Spleen (tissue), 11 donors: ENCODE measurements at regions not wholly inside any gene's neighbourhood (a gene's known extent, or its start where the extent isn't known, plus 50 kb on each side); places are given as distances from the start of the nearest gene placed in this dataset.
"Not testable (repeated sequence)": the region's sequence is repeated elsewhere in the genome, so short reads cannot be mapped to it uniquely, and the experiment has no call there.

Experiments
- DNase-seq: peaks from one replicate; pipeline ENCODE4 v3.0.0-alpha.2; 2020
- H3K27ac ChIP-seq, 8 donors: fragments of 200-600 bp; sonication (generic) in 7 of 8; 1 replicate in 4 of 8; 2 replicates in 4 of 8; pipeline versions ENCODE4 v1.5.0 to v1.8.0; 2016 to 2021; ENCODE audit warnings: inconsistent platforms in 4 of 8, mild to moderate bottlenecking in 4 of 8, moderate library complexity in 1 of 8
- H3K27me3 ChIP-seq, 7 donors: fragments of 200-600 bp; sonication (generic) in 6 of 7; replicated peaks in 1 of 7; 1 replicate in 4 of 7; 2 replicates in 3 of 7; pipeline versions ENCODE4 v1.5.0 to v1.8.0; 2016 to 2021; ENCODE audit warnings: inconsistent platforms in 3 of 7, mild to moderate bottlenecking in 1 of 7
- H3K36me3 ChIP-seq, 6 donors: fragments of 200-600 bp; sonication (generic) in 5 of 6; 1 replicate in 4 of 6; 2 replicates in 2 of 6; pipeline versions ENCODE4 v1.5.0 to v1.8.0; 2016 to 2021; ENCODE audit warnings: inconsistent platforms in 2 of 6
- H3K4me1 ChIP-seq, 6 donors: fragments of 200-600 bp; sonication (generic) in 5 of 6; 1 replicate in 3 of 6; 2 replicates in 3 of 6; pipeline versions ENCODE4 v1.5.0 to v1.8.0; 2016 to 2021; ENCODE audit warnings: inconsistent platforms in 3 of 6
- H3K4me3 ChIP-seq, 8 donors: fragments of 200-600 bp; sonication (generic) in 7 of 8; 1 replicate in 4 of 8; 2 replicates in 4 of 8; pipeline versions ENCODE4 v1.5.0 to v1.8.0; 2016 to 2021; ENCODE audit warnings: inconsistent platforms in 4 of 8, mild to moderate bottlenecking in 4 of 8, moderate library complexity in 2 of 8
- H3K9me3 ChIP-seq, 8 donors: fragments of 200-600 bp; sonication (generic) in 7 of 8; 1 replicate in 4 of 8; 2 replicates in 4 of 8; pipeline versions ENCODE4 v1.5.0 to v1.8.0; 2016 to 2021; ENCODE audit warnings: inconsistent platforms in 4 of 8
- CTCF ChIP-seq, 11 experiments: fragments of 200-600 bp in 7 of 11; fragments of 450-650 bp in 4 of 11; sonication (generic) in 4 of 11; IDR thresholded peaks in 8 of 11; conservative IDR thresholded peaks in 3 of 11; 1 replicate in 7 of 11; 2 replicates in 4 of 11; pipeline versions ENCODE4 v1.4.0 to v1.8.0; 2016 to 2021; ENCODE audit warnings: antibody characterized with exemption in 11 of 11, inconsistent platforms in 4 of 11, mild to moderate bottlenecking in 1 of 11
- POLR2A ChIP-seq, 3 donors: fragments of 450-650 bp; IDR thresholded peaks; one replicate each; pipeline ENCODE4 v1.5.1; 2017; ENCODE audit warnings: antibody characterized with exemption in 3 of 3, mild to moderate bottlenecking in 1 of 3
- POLR2AphosphoS5 ChIP-seq, 3 donors: sonication (generic); formaldehyde crosslinking; IDR thresholded peaks; one replicate each; pipeline ENCODE4 v1.5.1; 2017; ENCODE audit warnings: antibody characterized with exemption in 3 of 3
- WGBS, 5 donors: extraction: QIAGEN DNeasy Blood & Tissue Kit in 3 of 5; methylation state at CpG; one replicate each; pipeline versions ENCODE4 v1.1.5 to v1.1.7; 2013 to 2018; 5-methylcytosine and 5-hydroxymethylcytosine counted together
- intact Hi-C: fragments of 100-400 bp; cut with DNase I; formaldehyde crosslinking; loops from one replicate; pipeline ENCODE4 v1.15.0; 2023; ENCODE audit warnings: low total_unique reads
- donor health status: healthy with polysubstance abuse.
- donor health status: DM: no; HTN: no; CAD: no; lungs with moderate emphysema.
- donor health status: DM: no; HTN: no; CAD: no.
- donor health status: Bipolar disorder and iron deficiency.
- donor health status: healthy.
- donor health status: DM: no; HTN: no; CAD: no.
- donor health status: DM: yes; HTN: yes; CAD: no.

- Histone ChIP-seq H3K27me3 (peaks cover 0 to 59% (median 18%) of the 10 kb centered on the region in 7 donors), H3K36me3 (no peaks in the 10 kb centered on the region), H3K27ac (no peak overlapping the region), H3K4me1 (peaks cover 0 to 26% (median 18%) of the 10 kb centered on the region in 6 donors), H3K4me3 (no peak overlapping the region), H3K9me3 (no peaks in the 10 kb centered on the region)
- TF ChIP-seq POLR2AphosphoS5 (IDR thresholded peaks at IDR 0.05) (no peak), CTCF (IDR thresholded peaks at IDR 0.05 in 8 of 11, conservative IDR thresholded peaks at IDR 0.05 in 3 of 11) (no peak), POLR2A (IDR thresholded peaks at IDR 0.05) (no peak)
- WGBS, 5 donors: 72 to 83% (median 76%) methylated on average over 10 to 12 of the region's 12 CpGs
- peak; percentile 54 for DNase-seq
- intact Hi-C loops: no loop called here
These were observed 272.9 kb downstream of the ADGRD1 start for GRCh38 chr12:131226345-131227265.

GRCh38 chr12:131227641-131228040 lies 273.9 kb downstream of the ADGRD1 start:
- DNase-seq: peak; percentile 61

GRCh38 chr12:131229079-131229425 lies 275.3 kb downstream of the ADGRD1 start:
- Histone ChIP-seq H3K27ac (peak overlapping the region in 7 of 8 donors; percentile 31 to 72 (median 53)), H3K4me1 (peaks cover 0 to 19% (median 15%) of the 10 kb centered on the region in 6 donors), H3K27me3 (peaks cover 0 to 34% (median 9%) of the 10 kb centered on the region in 7 donors)
- DNase-seq, H3K4me3 ChIP-seq, H3K9me3 ChIP-seq, intact Hi-C loops, H3K36me3 ChIP-seq: not testable (repeated sequence)
- WGBS, 5 donors: 32 to 75% (median 48%) methylated on average over 3 to 7 of the region's 7 CpGs

More at GRCh38 chr12:131227641-131228040, 273.9 kb downstream of the ADGRD1 start:
- H3K36me3 ChIP-seq, H3K9me3 ChIP-seq, intact Hi-C loops, H3K4me3 ChIP-seq: not testable (repeated sequence)
- H3K27me3 ChIP-seq: peaks cover 0 to 48% (median 9%) of the 10 kb centered on the region in 7 donors
- H3K27ac ChIP-seq: peak overlapping the region in 3 of 8 donors; percentile 41 to 57 (median 55)
- peaks cover 0 to 19% (median 17%) of the 10 kb centered on the region in 6 donors for H3K4me1 ChIP-seq
- 95 to 100% (median 96%) methylated on average over 13 to 22 of the region's 22 CpGs for WGBS, 5 donors

DNA sequence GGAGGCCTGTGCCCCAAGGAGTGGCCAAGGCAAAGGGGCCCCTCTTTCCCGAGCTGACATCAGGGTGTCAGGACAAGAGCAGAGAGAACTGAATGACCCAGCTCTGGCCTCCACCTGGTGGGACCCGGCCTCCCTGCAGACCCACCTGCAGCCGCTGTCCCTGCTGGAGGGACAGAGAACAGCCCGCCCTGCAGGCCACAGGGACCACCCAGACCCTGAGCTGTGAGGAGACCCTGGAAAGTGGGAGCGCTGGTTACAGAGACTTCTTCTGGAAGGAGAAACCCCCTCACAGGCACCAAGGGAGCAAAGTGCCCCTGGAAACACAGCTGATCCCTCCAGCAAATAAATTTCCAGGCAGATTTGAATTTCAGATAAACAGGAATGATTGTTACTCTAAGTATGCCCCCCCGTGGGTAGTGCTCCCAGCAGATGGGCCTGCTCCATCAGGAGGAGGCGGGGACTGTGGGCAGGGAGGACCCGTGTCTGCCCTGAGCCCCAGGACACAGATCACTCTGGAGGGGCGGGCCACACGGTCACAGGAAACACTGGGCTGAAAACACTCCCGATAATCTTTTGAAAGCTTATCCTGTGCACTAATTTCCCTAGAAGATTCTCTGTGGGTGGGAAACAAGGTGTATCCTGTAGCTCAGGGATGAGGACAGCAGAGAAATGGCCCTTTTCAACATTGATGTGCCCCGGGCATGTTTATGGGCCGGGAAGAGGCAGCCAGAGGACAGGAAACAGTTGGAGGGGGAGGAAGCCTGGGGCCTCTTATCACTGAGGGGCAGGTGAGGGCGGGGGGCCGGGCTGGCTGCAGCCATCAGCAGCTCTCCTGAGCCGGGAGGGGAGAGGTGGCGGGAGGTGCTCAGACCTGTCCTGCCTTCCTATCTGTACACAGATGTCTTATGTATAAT lies 276.0 kb downstream of the ADGRD1 start:
- intact Hi-C loops: no loop called here
- peak overlapping the region; percentile 13 to 72 (median 42) for H3K27ac ChIP-seq

More for the DNA sequence above, 276.0 kb downstream of the ADGRD1 start:
- Histone ChIP-seq H3K9me3 (peaks cover 0 to 9% (median 5%) of the 10 kb centered on the region in 8 donors), H3K36me3 (no peaks in the 10 kb centered on the region), H3K4me3 (no peak overlapping the region), H3K4me1 (peaks cover 0 to 19% (median 15%) of the 10 kb centered on the region in 6 donors), H3K27me3 (peaks cover 0 to 32% (median 9%) of the 10 kb centered on the region in 7 donors)
- peak; percentile 86 for DNase-seq
- 7 to 25% (median 19%) methylated on average over 13 to 17 of the region's 17 CpGs for WGBS, 5 donors
- TF ChIP-seq POLR2AphosphoS5 (IDR thresholded peaks at IDR 0.05): peak; percentile 51 to 74 (median 60)
- TF ChIP-seq POLR2A (IDR thresholded peaks at IDR 0.05): no peak
- no peak for TF ChIP-seq CTCF (IDR thresholded peaks at IDR 0.05 in 8 of 11, conservative IDR thresholded peaks at IDR 0.05 in 3 of 11)
